GM13976 (cell line): ENCODE measurements at regions not wholly inside any gene's neighbourhood (a gene's known extent, or its start where the extent isn't known, plus 50 kb on each side); places are given as distances from the start of the nearest gene placed in this dataset.

Source experiments
- DNase-seq: peaks from one replicate; pipeline ENCODE4 v3.0.0; 2012; ENCODE audit warnings: low spot score
- in situ Hi-C: fragments of 300-500 bp; cut with MboI; formaldehyde crosslinking; loops from one replicate; pipeline ENCODE4 v1.12.0; 2022; ENCODE audit warnings: low sequenced_read_pairs, mixed read lengths, inconsistent platforms; ENCODE audit not compliant: unreplicated experiment
- TF ChIP-seq, protein P1 (sequence below): IDR thresholded peaks from 2 replicates; pipeline ENCODE4 v1.5.1; 2012; ENCODE audit warnings: borderline replicate concordance, mild to moderate bottlenecking; ENCODE audit not compliant: insufficient read depth; ENCODE audit errors: extremely low read depth, missing control alignments, control extremely low read depth

DNA sequence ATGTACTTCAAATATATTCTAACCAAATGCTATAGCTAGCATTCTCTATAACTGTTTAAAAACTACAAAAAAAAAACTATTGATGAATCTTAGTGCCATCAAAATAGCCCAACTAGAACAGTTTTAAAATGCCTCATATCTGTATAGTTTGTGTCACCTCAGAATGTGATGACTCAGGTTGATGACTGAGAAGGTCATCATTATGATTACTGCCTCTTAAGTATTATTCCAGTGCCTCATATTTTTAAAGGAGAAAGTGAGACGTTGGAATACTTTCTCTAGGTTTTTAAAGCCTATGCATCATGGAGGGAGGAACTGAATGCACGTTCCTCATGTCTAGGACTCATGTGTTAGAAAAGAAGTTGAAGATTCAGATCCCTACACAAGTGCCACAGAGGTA, 88.2 kb downstream of the TMA16 start:
- in situ Hi-C loops: no loop called here
- DNase-seq: no peak
- TF ChIP-seq, protein P1, sequence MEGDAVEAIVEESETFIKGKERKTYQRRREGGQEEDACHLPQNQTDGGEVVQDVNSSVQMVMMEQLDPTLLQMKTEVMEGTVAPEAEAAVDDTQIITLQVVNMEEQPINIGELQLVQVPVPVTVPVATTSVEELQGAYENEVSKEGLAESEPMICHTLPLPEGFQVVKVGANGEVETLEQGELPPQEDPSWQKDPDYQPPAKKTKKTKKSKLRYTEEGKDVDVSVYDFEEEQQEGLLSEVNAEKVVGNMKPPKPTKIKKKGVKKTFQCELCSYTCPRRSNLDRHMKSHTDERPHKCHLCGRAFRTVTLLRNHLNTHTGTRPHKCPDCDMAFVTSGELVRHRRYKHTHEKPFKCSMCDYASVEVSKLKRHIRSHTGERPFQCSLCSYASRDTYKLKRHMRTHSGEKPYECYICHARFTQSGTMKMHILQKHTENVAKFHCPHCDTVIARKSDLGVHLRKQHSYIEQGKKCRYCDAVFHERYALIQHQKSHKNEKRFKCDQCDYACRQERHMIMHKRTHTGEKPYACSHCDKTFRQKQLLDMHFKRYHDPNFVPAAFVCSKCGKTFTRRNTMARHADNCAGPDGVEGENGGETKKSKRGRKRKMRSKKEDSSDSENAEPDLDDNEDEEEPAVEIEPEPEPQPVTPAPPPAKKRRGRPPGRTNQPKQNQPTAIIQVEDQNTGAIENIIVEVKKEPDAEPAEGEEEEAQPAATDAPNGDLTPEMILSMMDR: no peak

GRCh38 chr4:163587867-163588266, 93.4 kb downstream of the TMA16 start:
- in situ Hi-C loops: no loop called here
- TF ChIP-seq, protein P1: peak; percentile 28
- DNase-seq: peak; percentile 28

DNA sequence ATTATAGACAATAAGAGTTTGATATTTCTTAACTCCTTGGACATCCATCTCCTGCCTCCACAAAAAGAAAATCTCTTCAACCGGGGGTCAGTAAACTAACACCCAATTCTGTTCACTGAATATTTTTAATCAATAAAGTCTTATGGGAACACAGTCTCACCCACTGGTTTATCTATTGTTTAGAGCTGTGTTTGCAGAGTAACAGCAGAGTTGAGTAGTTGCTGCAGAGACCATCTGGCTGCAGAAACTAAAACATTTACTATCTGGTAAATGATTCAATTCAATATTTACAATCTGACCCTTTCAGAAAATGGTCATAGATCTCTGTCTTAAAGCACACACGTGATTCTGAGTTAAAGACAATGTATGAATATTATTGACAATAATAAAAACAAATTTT, 94.0 kb downstream of the TMA16 start:
- DNase-seq: no peak
- TF ChIP-seq, protein P1: no peak
- in situ Hi-C loops: no loop called here

GRCh38 chr4:163590103-163590502, 95.6 kb downstream of the TMA16 start:
- DNase-seq: no peak
- in situ Hi-C loops: no loop called here
- TF ChIP-seq, protein P1: no peak

GRCh38 chr4:163590619-163591264, 96.3 kb downstream of the TMA16 start:
- DNase-seq: no peak
- in situ Hi-C loops: no loop called here
- TF ChIP-seq, protein P1: no peak

DNA sequence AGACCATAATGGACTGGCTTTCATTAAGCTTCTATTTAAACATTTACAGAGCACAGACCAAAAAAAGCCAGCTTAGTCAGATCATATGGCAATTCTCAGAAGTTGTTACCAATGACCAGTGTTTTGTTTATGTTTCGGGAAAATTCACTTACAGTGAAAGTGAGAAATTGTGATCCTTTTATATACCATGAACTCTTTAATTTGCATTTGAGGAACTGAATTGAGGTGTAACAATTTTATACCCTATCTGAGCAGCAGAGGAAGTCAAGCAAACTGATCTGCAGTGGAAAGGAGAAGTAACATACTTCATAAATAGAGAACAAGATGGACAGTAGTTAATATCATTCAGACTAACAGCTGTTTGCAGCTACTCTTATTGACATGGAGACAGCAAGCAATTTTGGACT, 97.1 kb downstream of the TMA16 start:
- in situ Hi-C loops: no loop called here
- TF ChIP-seq, protein P1: no peak
- DNase-seq: peak; percentile 32

DNA sequence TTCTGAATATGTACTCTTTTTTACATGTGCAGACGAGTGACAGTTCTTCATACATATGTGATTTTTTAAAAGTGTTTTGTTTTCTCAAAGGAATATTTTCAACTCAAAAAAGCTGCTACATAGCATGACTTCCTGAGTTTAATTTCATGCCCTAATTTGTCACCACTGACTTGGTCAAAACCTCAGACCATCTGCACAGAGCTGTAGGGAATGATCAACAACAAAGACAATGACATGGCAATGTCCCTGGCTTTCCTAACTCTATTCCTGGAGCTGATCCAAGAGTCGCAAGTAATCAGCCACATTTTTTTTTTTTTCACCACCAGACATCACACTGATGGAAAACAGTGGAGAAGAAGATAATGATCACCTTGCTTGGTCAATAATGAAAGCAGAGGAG, 97.7 kb downstream of the TMA16 start:
- in situ Hi-C loops: no loop called here
- TF ChIP-seq, protein P1: no peak
- DNase-seq: no peak
